ENCODE measurements at regions not wholly inside any gene's neighbourhood (a gene's known extent, or its start where the extent isn't known, plus 50 kb on each side); places are given as distances from the start of the nearest gene placed in this dataset.

DNA sequence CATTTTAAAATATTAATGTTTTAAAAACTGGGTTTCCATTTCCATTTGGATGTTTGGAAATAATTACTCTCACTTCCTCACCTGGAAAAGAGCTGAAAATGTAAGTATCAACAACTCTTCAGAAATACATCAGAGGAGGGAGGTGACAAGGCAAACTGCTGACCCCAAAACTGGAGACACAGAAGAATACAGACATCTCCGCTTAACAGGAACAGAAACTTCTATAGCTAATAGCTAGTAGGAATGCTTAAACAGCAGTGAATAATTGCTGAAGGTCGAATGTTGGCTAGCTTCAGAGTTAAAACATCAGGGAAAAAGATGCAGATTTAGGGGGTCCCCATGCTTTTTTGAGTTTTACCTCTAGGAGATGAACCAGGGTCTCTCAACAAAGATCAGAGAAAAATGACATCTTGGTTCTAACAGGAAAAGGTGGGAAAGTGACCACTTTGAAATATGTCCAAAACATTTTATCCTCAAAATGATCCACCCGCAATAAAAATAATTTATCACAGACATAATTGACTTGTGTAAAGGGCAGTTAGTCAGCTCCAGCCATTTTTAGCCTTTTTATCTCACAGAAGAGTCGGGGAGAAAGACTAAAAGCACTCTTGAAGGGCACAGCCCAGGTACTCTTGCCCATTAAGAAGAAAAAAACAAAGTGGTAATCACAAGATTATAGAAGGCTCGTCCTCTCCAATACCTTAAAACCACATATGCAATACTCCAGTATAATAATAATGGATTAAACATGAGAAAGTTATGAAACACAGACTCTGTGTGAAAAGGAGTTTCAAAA, 1474.9 kb downstream of the EFNA5 start:
- ChIA-PET POLR2A (no interaction called here), CTCF (no interaction called here)
- Histone ChIP-seq H3K27ac (ENCODE audit: low read length in 2 of 2) (no peak overlapping the region), H3K4me2 (replicated peaks; ENCODE audit: low read depth, low read length, poor library complexity, severe bottlenecking) (no peak overlapping the region), H3K9ac (ENCODE audit: low read length) (no peak overlapping the region), H3K27me3 (replicated peaks in 1 of 4; ENCODE audit: control extremely low read depth in 1 of 4, control insufficient read depth in 3 of 4, insufficient read depth in 4 of 4, low read length in 3 of 4) (no peaks in the 10 kb centered on the region), H3K36me3 (replicated peaks in 1 of 2; ENCODE audit: control extremely low read depth in 1 of 2, control insufficient read depth in 1 of 2, extremely low read depth in 1 of 2, insufficient read depth in 2 of 2, low read length in 1 of 2) (no peaks in the 10 kb centered on the region), H3K79me2 (ENCODE audit: control insufficient read depth, insufficient read depth, low read length) (no peaks in the 10 kb centered on the region), H3K9me3 (ENCODE audit: control extremely low read depth in 1 of 3, control insufficient read depth in 2 of 3, insufficient read depth in 1 of 3, low read length in 2 of 3) (no peaks in the 10 kb centered on the region), H3K4me1 (ENCODE audit: control insufficient read depth in 2 of 2, insufficient read depth in 2 of 2, low read length in 2 of 2) (no peaks in the 10 kb centered on the region), H3K4me3 (ENCODE audit: control extremely low read depth in 1 of 5, extremely low read depth in 1 of 5, insufficient read depth in 1 of 5, low read depth in 2 of 5, low read length in 4 of 5) (no peak overlapping the region), H4K20me1 (ENCODE audit: control insufficient read depth, insufficient read depth, low read length, poor library complexity, severe bottlenecking) (no peaks in the 10 kb centered on the region), H2AFZ (ENCODE audit: insufficient read depth, low read depth, low read length, poor library complexity, severe bottlenecking) (no peak overlapping the region)
- Mint-ChIP-seq H3K9me3 (ENCODE audit: insufficient read depth) (no peaks in the 10 kb centered on the region), H3K4me3 (no peak overlapping the region), H3K27me3 (no peaks in the 10 kb centered on the region), H3K4me1 (no peaks in the 10 kb centered on the region), H3K27ac (no peak overlapping the region)
- TF ChIP-seq EZH2 (IDR thresholded peaks at IDR 0.05; ENCODE audit: borderline replicate concordance, insufficient read depth, low read depth, low read length, poor library complexity, severe bottlenecking), result no peak
- TF ChIP-seq, protein P1, sequence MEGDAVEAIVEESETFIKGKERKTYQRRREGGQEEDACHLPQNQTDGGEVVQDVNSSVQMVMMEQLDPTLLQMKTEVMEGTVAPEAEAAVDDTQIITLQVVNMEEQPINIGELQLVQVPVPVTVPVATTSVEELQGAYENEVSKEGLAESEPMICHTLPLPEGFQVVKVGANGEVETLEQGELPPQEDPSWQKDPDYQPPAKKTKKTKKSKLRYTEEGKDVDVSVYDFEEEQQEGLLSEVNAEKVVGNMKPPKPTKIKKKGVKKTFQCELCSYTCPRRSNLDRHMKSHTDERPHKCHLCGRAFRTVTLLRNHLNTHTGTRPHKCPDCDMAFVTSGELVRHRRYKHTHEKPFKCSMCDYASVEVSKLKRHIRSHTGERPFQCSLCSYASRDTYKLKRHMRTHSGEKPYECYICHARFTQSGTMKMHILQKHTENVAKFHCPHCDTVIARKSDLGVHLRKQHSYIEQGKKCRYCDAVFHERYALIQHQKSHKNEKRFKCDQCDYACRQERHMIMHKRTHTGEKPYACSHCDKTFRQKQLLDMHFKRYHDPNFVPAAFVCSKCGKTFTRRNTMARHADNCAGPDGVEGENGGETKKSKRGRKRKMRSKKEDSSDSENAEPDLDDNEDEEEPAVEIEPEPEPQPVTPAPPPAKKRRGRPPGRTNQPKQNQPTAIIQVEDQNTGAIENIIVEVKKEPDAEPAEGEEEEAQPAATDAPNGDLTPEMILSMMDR (IDR thresholded peaks at IDR 0.05), result no peak
- intact Hi-C loops (cut with micrococcal nuclease), result no loop called here
- ATAC-seq (ENCODE audit: low read depth) (no peak), DNase-seq (no peak)
- no CpG with 5 or more reads among the region's 5 CpGs for WGBS (ENCODE audit: insufficient coverage)

DNA sequence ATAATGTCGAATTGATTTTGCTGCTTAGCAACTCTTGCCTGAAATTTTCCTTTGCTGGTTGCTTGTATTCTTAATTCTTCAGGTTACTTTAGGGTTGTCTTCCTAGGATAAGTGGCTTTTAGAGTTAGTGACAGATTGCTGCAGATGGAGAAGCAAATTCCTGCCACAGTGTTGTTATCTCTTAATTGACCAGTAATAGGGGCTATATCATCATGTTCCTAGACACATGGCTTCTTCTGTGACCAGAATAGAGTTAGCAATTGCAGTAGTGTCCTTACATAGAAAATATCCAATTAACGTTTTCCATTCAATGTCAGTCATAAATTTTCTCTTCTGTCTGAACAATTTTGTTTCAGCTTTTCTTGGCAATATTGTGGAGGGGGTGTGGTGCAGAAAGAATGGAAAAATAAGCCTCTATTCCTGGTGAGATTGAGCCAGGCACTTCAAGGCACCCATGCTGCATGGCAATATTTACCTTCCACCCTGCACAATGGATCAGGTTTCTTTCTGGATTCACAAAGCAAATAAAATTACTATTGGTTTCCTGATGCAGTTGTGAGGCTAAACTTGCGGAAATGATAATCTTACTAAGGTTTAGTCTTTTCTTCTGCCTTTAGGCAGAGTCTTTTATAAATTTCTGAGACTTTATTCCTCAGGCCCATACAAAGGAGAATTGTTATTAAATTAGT, 1481.5 kb downstream of the EFNA5 start:
- no peak overlapping the region for H3K4me3 ChIP-seq (ENCODE audit: control extremely low read depth in 1 of 5, extremely low read depth in 1 of 5, insufficient read depth in 1 of 5, low read depth in 2 of 5, low read length in 4 of 5)
- H3K4me1 ChIP-seq (ENCODE audit: control insufficient read depth in 2 of 2, insufficient read depth in 2 of 2, low read length in 2 of 2), result no peaks in the 10 kb centered on the region
- no peaks in the 10 kb centered on the region for H3K36me3 ChIP-seq (replicated peaks in 1 of 2; ENCODE audit: control extremely low read depth in 1 of 2, control insufficient read depth in 1 of 2, extremely low read depth in 1 of 2, insufficient read depth in 2 of 2, low read length in 1 of 2)
- H3K4me2 ChIP-seq (replicated peaks; ENCODE audit: low read depth, low read length, poor library complexity, severe bottlenecking), result no peak overlapping the region
- H4K20me1 ChIP-seq (ENCODE audit: control insufficient read depth, insufficient read depth, low read length, poor library complexity, severe bottlenecking), result no peaks in the 10 kb centered on the region
- CTCF ChIA-PET, result no interaction called here
- TF ChIP-seq, protein P1 (IDR thresholded peaks at IDR 0.05), result no peak
- TF ChIP-seq EZH2 (IDR thresholded peaks at IDR 0.05; ENCODE audit: borderline replicate concordance, insufficient read depth, low read depth, low read length, poor library complexity, severe bottlenecking), result no peak
- no peak overlapping the region for H3K9ac ChIP-seq (ENCODE audit: low read length)
- POLR2A ChIA-PET, result no interaction called here
- H3K4me3 Mint-ChIP-seq, result no peak overlapping the region
- no CpG with 5 or more reads among the region's 3 CpGs for WGBS (ENCODE audit: insufficient coverage)
- H3K79me2 ChIP-seq (ENCODE audit: control insufficient read depth, insufficient read depth, low read length), result no peaks in the 10 kb centered on the region
- DNase-seq (no peak), ATAC-seq (ENCODE audit: low read depth) (no peak)
- H3K27ac ChIP-seq (ENCODE audit: low read length in 2 of 2), result no peak overlapping the region
- H3K27me3 Mint-ChIP-seq, result no peaks in the 10 kb centered on the region
- H3K27me3 ChIP-seq (replicated peaks in 1 of 4; ENCODE audit: control extremely low read depth in 1 of 4, control insufficient read depth in 3 of 4, insufficient read depth in 4 of 4, low read length in 3 of 4), result no peaks in the 10 kb centered on the region
- peaks cover 2% of the 10 kb centered on the region for H3K9me3 Mint-ChIP-seq (ENCODE audit: insufficient read depth)
- H3K27ac Mint-ChIP-seq, result no peak overlapping the region
- intact Hi-C loops (cut with micrococcal nuclease), result no loop called here
- no peaks in the 10 kb centered on the region for H3K4me1 Mint-ChIP-seq
- H3K9me3 ChIP-seq (ENCODE audit: control extremely low read depth in 1 of 3, control insufficient read depth in 2 of 3, insufficient read depth in 1 of 3, low read length in 2 of 3), result no peaks in the 10 kb centered on the region
- H2AFZ ChIP-seq (ENCODE audit: insufficient read depth, low read depth, low read length, poor library complexity, severe bottlenecking), result no peak overlapping the region
